Lung (tissue), 11 donors: ENCODE measurements at regions not wholly inside any gene's neighbourhood (a gene's known extent, or its start where the extent isn't known, plus 50 kb on each side); places are given as distances from the start of the nearest gene placed in this dataset.

Source experiments
- ATAC-seq: fragments of 200-7000 bp; cut with Tn5 transposase; one replicate; pipeline ENCODE4 v1.9.1; 2020; ENCODE audit warnings: moderate number of reproducible peaks; ENCODE audit not compliant: insufficient read depth, low FRiP score
- DNase-seq, 3 donors: peaks; one replicate each; pipeline ENCODE4 v3.0.0-alpha.2; 2013 to 2017
- H3K27ac ChIP-seq, 2 donors: one replicate each; pipeline ENCODE4 v1.5.1; 2013; ENCODE audit warnings: mild to moderate bottlenecking in 2 of 2, moderate library complexity in 2 of 2, control low read depth in 1 of 2, inconsistent platforms in 1 of 2, low read depth in 1 of 2, low read length in 1 of 2
- H3K27me3 ChIP-seq, 3 donors: one replicate each; pipeline ENCODE4 v1.5.1; 2013; ENCODE audit warnings: low read length in 2 of 3; ENCODE audit not compliant: control insufficient read depth in 3 of 3, insufficient read depth in 3 of 3
- H3K36me3 ChIP-seq, 4 donors: one replicate each; pipeline ENCODE4 v1.5.1; 2013; ENCODE audit warnings: low read length in 4 of 4, mild to moderate bottlenecking in 1 of 4, moderate library complexity in 1 of 4; ENCODE audit not compliant: control insufficient read depth in 4 of 4, insufficient read depth in 4 of 4
- H3K4me1 ChIP-seq, 5 donors: one replicate each; pipeline ENCODE4 v1.5.1; 2013; ENCODE audit warnings: low read length in 5 of 5, mild to moderate bottlenecking in 2 of 5, moderate library complexity in 1 of 5; ENCODE audit not compliant: control insufficient read depth in 5 of 5, insufficient read depth in 5 of 5
- H3K4me3 ChIP-seq: one replicate; pipeline ENCODE4 v1.5.1; 2013; ENCODE audit warnings: mild to moderate bottlenecking, control low read depth, moderate library complexity
- H3K9ac ChIP-seq, 2 donors: one replicate each; pipeline ENCODE4 v1.5.1; 2013; ENCODE audit warnings: low read length in 2 of 2, control low read depth in 1 of 2; ENCODE audit not compliant: insufficient read depth in 1 of 2
- H3K9me3 ChIP-seq, 4 donors: one replicate each; pipeline ENCODE4 v1.5.1; 2013; ENCODE audit warnings: low read length in 3 of 4, mild to moderate bottlenecking in 1 of 4, moderate library complexity in 1 of 4; ENCODE audit not compliant: control insufficient read depth in 4 of 4, insufficient read depth in 3 of 4
- CTCF ChIP-seq: IDR thresholded peaks from 2 replicates; pipeline ENCODE4 v1.5.1; 2012; ENCODE audit warnings: mild to moderate bottlenecking; ENCODE audit errors: control extremely low read depth, extremely low read depth
- WGBS, 2 donors: extraction: QIAGEN DNeasy Blood & Tissue Kit; methylation state at CpG; one replicate each; pipeline ENCODE4 v1.1.7; 2013; 5-methylcytosine and 5-hydroxymethylcytosine counted together
- donor health status: control.
- donor health status: control.
- donor health status: Bipolar disorder and iron deficiency.
- donor health status: healthy.
- donor health status: DM: yes; HTN: yes; CAD: no.

GRCh38 chr10:111725050-111725449 lies 458.5 kb downstream of the GPAM start:
- H3K4me1 ChIP-seq = no peaks in the 10 kb centered on the region
- no peaks in the 10 kb centered on the region for H3K36me3 ChIP-seq
- no peaks in the 10 kb centered on the region for H3K27me3 ChIP-seq
- H3K9ac ChIP-seq = no peak overlapping the region
- no peak for TF ChIP-seq CTCF
- H3K27ac ChIP-seq = no peak overlapping the region
- H3K4me3 ChIP-seq = no peak overlapping the region
- DNase-seq = no peak
- H3K9me3 ChIP-seq = no peaks in the 10 kb centered on the region
- ATAC-seq = no peak

- H3K36me3 ChIP-seq = no peaks in the 10 kb centered on the region
- H3K4me3 ChIP-seq = no peak overlapping the region
- H3K27me3 ChIP-seq = no peaks in the 10 kb centered on the region
- DNase-seq (no peak), ATAC-seq (no peak)
- H3K27ac ChIP-seq = no peak overlapping the region
- WGBS, 2 donors = 84 to 85% methylated on average over 1 of the region's 1 CpG
- no peaks in the 10 kb centered on the region for H3K4me1 ChIP-seq
- no peaks in the 10 kb centered on the region for H3K9me3 ChIP-seq
- no peak for TF ChIP-seq CTCF
- no peak overlapping the region for H3K9ac ChIP-seq
Observed at GRCh38 chr10:111732166-111732785, 451.3 kb downstream of the GPAM start.

GRCh38 chr10:111739125-111739873 lies 444.3 kb downstream of the GPAM start:
- ATAC-seq (no peak), DNase-seq (peak in 1 of 3 donors; percentile 4)
- no peak overlapping the region for H3K9ac ChIP-seq
- WGBS, 2 donors = 42 to 48% methylated on average over 6 of the region's 6 CpGs
- no peak overlapping the region for H3K4me3 ChIP-seq
- peaks cover 0 to 2% (median 0%) of the 10 kb centered on the region in 4 donors for H3K9me3 ChIP-seq
- no peak for TF ChIP-seq CTCF
- H3K4me1 ChIP-seq = no peaks in the 10 kb centered on the region
- no peak overlapping the region for H3K27ac ChIP-seq
- H3K27me3 ChIP-seq = no peaks in the 10 kb centered on the region
- no peaks in the 10 kb centered on the region for H3K36me3 ChIP-seq
